ENCODE measurements at regions not wholly inside any gene's neighbourhood (a gene's known extent, or its start where the extent isn't known, plus 50 kb on each side); places are given as distances from the start of the nearest gene placed in this dataset.

GRCh38 chr14:48129472-48129871 is 454.1 kb upstream of the MDGA2 start:
- POLR2A ChIA-PET (ENCODE audit: partially characterized antibody) = no interaction called here
- no peak overlapping the region for H3K27ac Mint-ChIP-seq
- H3K4me3 ChIP-seq (ENCODE audit: low read length in 2 of 2) = no peak overlapping the region
- H3K4me3 Mint-ChIP-seq = no peak overlapping the region
- no peak for DNase-seq
- H3K27me3 ChIP-seq (ENCODE audit: insufficient read depth, low read length) = no peaks in the 10 kb centered on the region
- no peaks in the 10 kb centered on the region for H3K36me3 ChIP-seq (ENCODE audit: insufficient read depth, low read length)
- no peaks in the 10 kb centered on the region for H3K4me1 ChIP-seq (ENCODE audit: insufficient read depth, low read length)
- peaks cover 0 to 1% of the 10 kb centered on the region in 2 donors for H3K27me3 Mint-ChIP-seq
- H3K9me3 ChIP-seq (ENCODE audit: control insufficient read depth in 1 of 2, low read length in 2 of 2) = no peaks in the 10 kb centered on the region
- intact Hi-C loops (cut with micrococcal nuclease) = no loop called here
- H3K4me1 Mint-ChIP-seq = no peaks in the 10 kb centered on the region
- peaks cover 0 to 12% (median 3%) of the 10 kb centered on the region in 8 donors for H3K9me3 Mint-ChIP-seq
- H3K27ac ChIP-seq (ENCODE audit: low read depth, low read length) = no peak overlapping the region
- no peaks in the 10 kb centered on the region for H3K36me3 Mint-ChIP-seq
- CTCF ChIA-PET (ENCODE audit: partially characterized antibody) = no interaction called here

GRCh38 chr14:48127674-48128073 is 452.3 kb upstream of the MDGA2 start:
- Mint-ChIP-seq H3K4me1 (no peaks in the 10 kb centered on the region), H3K27ac (no peak overlapping the region), H3K27me3 (peaks cover 0 to 1% of the 10 kb centered on the region in 2 donors), H3K36me3 (no peaks in the 10 kb centered on the region), H3K4me3 (no peak overlapping the region), H3K9me3 (peaks cover 0 to 5% (median 2%) of the 10 kb centered on the region in 8 donors)
- H3K27ac ChIP-seq (ENCODE audit: low read depth, low read length) = no peak overlapping the region
- ChIA-PET CTCF (ENCODE audit: partially characterized antibody) (no interaction called here), POLR2A (ENCODE audit: partially characterized antibody) (no interaction called here)
- DNase-seq = no peak
- no peaks in the 10 kb centered on the region for H3K36me3 ChIP-seq (ENCODE audit: insufficient read depth, low read length)
- no peaks in the 10 kb centered on the region for H3K9me3 ChIP-seq (ENCODE audit: control insufficient read depth in 1 of 2, low read length in 2 of 2)
- H3K4me1 ChIP-seq (ENCODE audit: insufficient read depth, low read length) = no peaks in the 10 kb centered on the region
- intact Hi-C loops (cut with micrococcal nuclease) = no loop called here
- no peak overlapping the region for H3K4me3 ChIP-seq (ENCODE audit: low read length in 2 of 2)
- no peaks in the 10 kb centered on the region for H3K27me3 ChIP-seq (ENCODE audit: insufficient read depth, low read length)

- Histone ChIP-seq H3K4me3 (ENCODE audit: low read length in 2 of 2) (no peak overlapping the region), H3K4me1 (ENCODE audit: insufficient read depth, low read length) (no peaks in the 10 kb centered on the region), H3K36me3 (ENCODE audit: insufficient read depth, low read length) (no peaks in the 10 kb centered on the region), H3K9me3 (ENCODE audit: control insufficient read depth in 1 of 2, low read length in 2 of 2) (no peaks in the 10 kb centered on the region), H3K27me3 (ENCODE audit: insufficient read depth, low read length) (no peaks in the 10 kb centered on the region), H3K27ac (ENCODE audit: low read depth, low read length) (no peak overlapping the region)
- CTCF ChIA-PET (ENCODE audit: partially characterized antibody) = no interaction called here
- peaks cover 0 to 1% of the 10 kb centered on the region in 2 donors for H3K27me3 Mint-ChIP-seq
- no peaks in the 10 kb centered on the region for H3K36me3 Mint-ChIP-seq
- no peak overlapping the region for H3K27ac Mint-ChIP-seq
- H3K4me1 Mint-ChIP-seq = no peaks in the 10 kb centered on the region
- H3K4me3 Mint-ChIP-seq = no peak overlapping the region
- POLR2A ChIA-PET (ENCODE audit: partially characterized antibody) = no interaction called here
- intact Hi-C loops (cut with micrococcal nuclease) = no loop called here
- peaks cover 0 to 5% (median 2%) of the 10 kb centered on the region in 8 donors for H3K9me3 Mint-ChIP-seq
- no peak for DNase-seq
Observed at GRCh38 chr14:48125654-48126053, 450.2 kb upstream of the MDGA2 start.

GRCh38 chr14:48113713-48114112 is 438.3 kb upstream of the MDGA2 start:
- intact Hi-C loops (cut with micrococcal nuclease) = no loop called here
- Mint-ChIP-seq H3K4me3 (no peak overlapping the region), H3K4me1 (peaks cover 0 to 3% (median 0%) of the 10 kb centered on the region in 4 donors), H3K27me3 (no peaks in the 10 kb centered on the region), H3K27ac (no peak overlapping the region), H3K36me3 (no peaks in the 10 kb centered on the region), H3K9me3 (peaks cover 0 to 13% (median 3%) of the 10 kb centered on the region in 8 donors)
- Histone ChIP-seq H3K27me3 (ENCODE audit: insufficient read depth, low read length) (no peaks in the 10 kb centered on the region), H3K9me3 (ENCODE audit: control insufficient read depth in 1 of 2, low read length in 2 of 2) (no peaks in the 10 kb centered on the region), H3K4me3 (ENCODE audit: low read length in 2 of 2) (no peak overlapping the region), H3K36me3 (ENCODE audit: insufficient read depth, low read length) (no peaks in the 10 kb centered on the region), H3K4me1 (ENCODE audit: insufficient read depth, low read length) (no peaks in the 10 kb centered on the region), H3K27ac (ENCODE audit: low read depth, low read length) (no peak overlapping the region)
- no peak for DNase-seq
- ChIA-PET CTCF (ENCODE audit: partially characterized antibody) (no interaction called here), POLR2A (ENCODE audit: partially characterized antibody) (no interaction called here)

GRCh38 chr14:48111151-48111550 is 435.7 kb upstream of the MDGA2 start:
- Histone ChIP-seq H3K36me3 (ENCODE audit: insufficient read depth, low read length) (no peaks in the 10 kb centered on the region), H3K27ac (ENCODE audit: low read depth, low read length) (no peak overlapping the region), H3K27me3 (ENCODE audit: insufficient read depth, low read length) (no peaks in the 10 kb centered on the region), H3K4me3 (ENCODE audit: low read length in 2 of 2) (no peak overlapping the region), H3K4me1 (ENCODE audit: insufficient read depth, low read length) (no peaks in the 10 kb centered on the region), H3K9me3 (ENCODE audit: control insufficient read depth in 1 of 2, low read length in 2 of 2) (no peaks in the 10 kb centered on the region)
- ChIA-PET POLR2A (ENCODE audit: partially characterized antibody) (no interaction called here), CTCF (ENCODE audit: partially characterized antibody) (no interaction called here)
- Mint-ChIP-seq H3K27me3 (no peaks in the 10 kb centered on the region), H3K9me3 (peaks cover 0 to 13% (median 3%) of the 10 kb centered on the region in 8 donors), H3K4me1 (peaks cover 0 to 3% (median 0%) of the 10 kb centered on the region in 4 donors), H3K27ac (no peak overlapping the region), H3K4me3 (no peak overlapping the region), H3K36me3 (no peaks in the 10 kb centered on the region)
- no peak for DNase-seq
- intact Hi-C loops (cut with micrococcal nuclease) = no loop called here

- Histone ChIP-seq H3K4me3 (ENCODE audit: low read length in 2 of 2) (no peak overlapping the region), H3K4me1 (ENCODE audit: insufficient read depth, low read length) (no peaks in the 10 kb centered on the region), H3K9me3 (ENCODE audit: control insufficient read depth in 1 of 2, low read length in 2 of 2) (no peaks in the 10 kb centered on the region), H3K36me3 (ENCODE audit: insufficient read depth, low read length) (no peaks in the 10 kb centered on the region), H3K27me3 (ENCODE audit: insufficient read depth, low read length) (no peaks in the 10 kb centered on the region), H3K27ac (ENCODE audit: low read depth, low read length) (no peak overlapping the region)
- H3K36me3 Mint-ChIP-seq = no peaks in the 10 kb centered on the region
- ChIA-PET CTCF (ENCODE audit: partially characterized antibody) (no interaction called here), POLR2A (ENCODE audit: partially characterized antibody) (no interaction called here)
- H3K27ac Mint-ChIP-seq = no peak overlapping the region
- peaks cover 0 to 3% (median 0%) of the 10 kb centered on the region in 4 donors for H3K4me1 Mint-ChIP-seq
- intact Hi-C loops (cut with micrococcal nuclease) = no loop called here
- DNase-seq = no peak
- peaks cover 0 to 17% (median 7%) of the 10 kb centered on the region in 8 donors for H3K9me3 Mint-ChIP-seq
- no peaks in the 10 kb centered on the region for H3K27me3 Mint-ChIP-seq
- H3K4me3 Mint-ChIP-seq = no peak overlapping the region
Observed at GRCh38 chr14:48107646-48108045, 432.2 kb upstream of the MDGA2 start.

- no peak for DNase-seq
- Histone ChIP-seq H3K9me3 (ENCODE audit: control insufficient read depth in 1 of 2, low read length in 2 of 2) (no peaks in the 10 kb centered on the region), H3K4me1 (ENCODE audit: insufficient read depth, low read length) (no peaks in the 10 kb centered on the region), H3K27ac (ENCODE audit: low read depth, low read length) (no peak overlapping the region), H3K4me3 (ENCODE audit: low read length in 2 of 2) (no peak overlapping the region), H3K27me3 (ENCODE audit: insufficient read depth, low read length) (no peaks in the 10 kb centered on the region), H3K36me3 (ENCODE audit: insufficient read depth, low read length) (no peaks in the 10 kb centered on the region)
- Mint-ChIP-seq H3K27ac (no peak overlapping the region), H3K4me3 (no peak overlapping the region), H3K9me3 (peaks cover 2 to 21% (median 15%) of the 10 kb centered on the region in 8 donors), H3K27me3 (no peaks in the 10 kb centered on the region), H3K4me1 (no peaks in the 10 kb centered on the region), H3K36me3 (no peaks in the 10 kb centered on the region)
- intact Hi-C loops (cut with micrococcal nuclease) = no loop called here
- CTCF ChIA-PET (ENCODE audit: partially characterized antibody) = no interaction called here
- POLR2A ChIA-PET (ENCODE audit: partially characterized antibody) = no interaction called here
Observed at GRCh38 chr14:48096897-48097296, 421.5 kb upstream of the MDGA2 start.

GRCh38 chr14:48086516-48086915 is 411.1 kb upstream of the MDGA2 start:
- Histone ChIP-seq H3K9me3 (ENCODE audit: control insufficient read depth in 1 of 2, low read length in 2 of 2) (no peaks in the 10 kb centered on the region), H3K27ac (ENCODE audit: low read depth, low read length) (no peak overlapping the region), H3K4me1 (ENCODE audit: insufficient read depth, low read length) (no peaks in the 10 kb centered on the region), H3K27me3 (ENCODE audit: insufficient read depth, low read length) (no peaks in the 10 kb centered on the region), H3K36me3 (ENCODE audit: insufficient read depth, low read length) (no peaks in the 10 kb centered on the region), H3K4me3 (ENCODE audit: low read length in 2 of 2) (no peak overlapping the region)
- POLR2A ChIA-PET (ENCODE audit: partially characterized antibody) = no interaction called here
- Mint-ChIP-seq H3K9me3 (peaks cover 2 to 15% (median 8%) of the 10 kb centered on the region in 8 donors), H3K36me3 (no peaks in the 10 kb centered on the region), H3K27me3 (no peaks in the 10 kb centered on the region), H3K4me1 (no peaks in the 10 kb centered on the region), H3K4me3 (no peak overlapping the region), H3K27ac (no peak overlapping the region)
- intact Hi-C loops (cut with micrococcal nuclease) = no loop called here
- CTCF ChIA-PET (ENCODE audit: partially characterized antibody) = no interaction called here
- no peak for DNase-seq

Data from CD4-positive, alpha-beta memory T cell (primary cell).